ENCODE measurements at regions not wholly inside any gene's neighbourhood (a gene's known extent, or its start where the extent isn't known, plus 50 kb on each side); places are given as distances from the start of the nearest gene placed in this dataset.

GRCh38 chr13:91174886-91175501, 172.5 kb upstream of the MIR17HG start:
- CTCF ChIA-PET: no interaction called here
- Histone ChIP-seq H2BK120ac (ENCODE audit: low read depth, low read length) (no peak overlapping the region), H4K20me1 (ENCODE audit: insufficient read depth, low read length) (no peaks in the 10 kb centered on the region), H2AFZ (replicated peaks; ENCODE audit: low read length, poor library complexity) (no peak overlapping the region), H3K27ac (ENCODE audit: insufficient read depth, low read length) (no peak overlapping the region), H3K9me3 (ENCODE audit: control insufficient read depth, insufficient read depth, low read length) (no peaks in the 10 kb centered on the region), H3K9ac (ENCODE audit: low read depth, low read length) (no peak overlapping the region), H2BK5ac (ENCODE audit: low read depth, low read length, poor library complexity, severe bottlenecking) (no peak overlapping the region), H3K27me3 (ENCODE audit: control insufficient read depth, insufficient read depth, low read length) (no peaks in the 10 kb centered on the region), H4K8ac (ENCODE audit: low read depth in 2 of 2, low read length in 2 of 2) (no peak overlapping the region), H3K4me2 (ENCODE audit: low read depth, low read length) (no peak overlapping the region; the same call in 1 of the 2 replicates), H3K4me1 (ENCODE audit: control insufficient read depth, insufficient read depth, low read length) (no peaks in the 10 kb centered on the region), H3K14ac (replicated peaks; ENCODE audit: low read depth, low read length) (no peak overlapping the region), H2BK20ac (ENCODE audit: low read depth, low read length) (no peak overlapping the region), H3K4ac (ENCODE audit: low read depth, low read length) (no peak overlapping the region), H2AK5ac (ENCODE audit: low read depth, low read length) (no peak overlapping the region), H2BK15ac (ENCODE audit: low read depth, low read length) (no peak overlapping the region), H2AK9ac (replicated peaks; ENCODE audit: low read depth, low read length, poor library complexity) (no peak overlapping the region), H3K36me3 (ENCODE audit: control insufficient read depth, insufficient read depth, low read length) (no peaks in the 10 kb centered on the region), H4K5ac (ENCODE audit: low read depth, low read length) (no peak overlapping the region), H3K79me1 (ENCODE audit: low read depth in 1 of 2, low read length in 2 of 2) (no peaks in the 10 kb centered on the region), H3K56ac (ENCODE audit: extremely low read depth, insufficient read depth, low read length) (no peak overlapping the region), H3K23ac (ENCODE audit: low read depth, low read length) (no peak overlapping the region), H3K4me3 (ENCODE audit: insufficient read depth, low read depth, low read length) (no peak overlapping the region), H4K91ac (ENCODE audit: insufficient read depth, low read depth, low read length) (no peak overlapping the region), H3K9me1 (ENCODE audit: insufficient read depth, low read length) (no peaks in the 10 kb centered on the region), H3K18ac (ENCODE audit: low read depth, low read length) (no peak overlapping the region)
- POLR2A ChIA-PET (ENCODE audit: unreplicated experiment): no interaction called here
- no TSS peak for BruUV-seq (replicated peaks)
- in situ Hi-C loops (cut with MboI; ENCODE audit: low sequenced_read_pairs): no loop called here
- TF ChIP-seq RAD21 (IDR thresholded peaks at IDR 0.05; ENCODE audit: low read length) (no peak), ELK1 (IDR thresholded peaks at IDR 0.05; ENCODE audit: borderline replicate concordance, low read depth, low read length) (no peak), CTCF (conservative IDR thresholded peaks at IDR 0.05; ENCODE audit: low read depth, low read length) (no peak), RFX5 (IDR thresholded peaks at IDR 0.05; ENCODE audit: low read depth, low read length) (no peak), MAFK (IDR thresholded peaks at IDR 0.05; ENCODE audit: low read depth, low read length) (no peak), FOS (IDR thresholded peaks at IDR 0.05; ENCODE audit: low read depth, low read length) (no peak), BHLHE40 (IDR thresholded peaks at IDR 0.05; ENCODE audit: low read depth, low read length) (no peak), USF2 (IDR thresholded peaks at IDR 0.05; ENCODE audit: low read depth, low read length) (no peak), POLR2A (IDR thresholded peaks at IDR 0.05; ENCODE audit: low read depth, low read length) (no peak), CHD1 (IDR thresholded peaks at IDR 0.05; ENCODE audit: low read depth, low read length) (no peak), SMC3 (IDR thresholded peaks at IDR 0.05; ENCODE audit: low read depth, low read length) (no peak), CEBPB (IDR thresholded peaks at IDR 0.05; ENCODE audit: low read depth, low read length) (no peak), NFE2L2 (IDR thresholded peaks at IDR 0.05; ENCODE audit: low read depth, low read length) (no peak), RCOR1 (IDR thresholded peaks at IDR 0.05; ENCODE audit: insufficient replicate concordance, low read length) (no peak)
- dilution Hi-C loops (cut with HindIII; ENCODE audit: low sequenced_read_pairs, unreplicated experiment): no loop called here
- intact Hi-C loops (cut with micrococcal nuclease): no loop called here
- ATAC-seq (ENCODE audit: low read depth): no peak
- no peak for DNase-seq
- 7% methylated on average over 10 of the region's 52 CpGs; no CpG with 5 or more reads in 1 of the 2 experiments for WGBS, 2 experiments (ENCODE audit: extremely low coverage in 2 of 2, insufficient read length in 1 of 2)

Measured in IMR-90 (cell line).